ENCODE measurements at regions not wholly inside any gene's neighbourhood (a gene's known extent, or its start where the extent isn't known, plus 50 kb on each side); places are given as distances from the start of the nearest gene placed in this dataset.

GRCh38 chr3:162367429-162368260 lies 871.0 kb downstream of the OTOL1 start:
- DNase-seq (ENCODE audit: low spot score, unreplicated experiment): no peak
- Mint-ChIP-seq H3K4me3 (ENCODE audit: low read depth) (no peak overlapping the region), H3K36me3 (ENCODE audit: insufficient read depth) (no peaks in the 10 kb centered on the region), H3K4me1 (ENCODE audit: low read depth) (no peaks in the 10 kb centered on the region), H3K9me3 (ENCODE audit: low read depth) (no peaks in the 10 kb centered on the region), H3K27ac (no peak overlapping the region), H3K27me3 (no peaks in the 10 kb centered on the region)
- TF ChIP-seq, protein P1, sequence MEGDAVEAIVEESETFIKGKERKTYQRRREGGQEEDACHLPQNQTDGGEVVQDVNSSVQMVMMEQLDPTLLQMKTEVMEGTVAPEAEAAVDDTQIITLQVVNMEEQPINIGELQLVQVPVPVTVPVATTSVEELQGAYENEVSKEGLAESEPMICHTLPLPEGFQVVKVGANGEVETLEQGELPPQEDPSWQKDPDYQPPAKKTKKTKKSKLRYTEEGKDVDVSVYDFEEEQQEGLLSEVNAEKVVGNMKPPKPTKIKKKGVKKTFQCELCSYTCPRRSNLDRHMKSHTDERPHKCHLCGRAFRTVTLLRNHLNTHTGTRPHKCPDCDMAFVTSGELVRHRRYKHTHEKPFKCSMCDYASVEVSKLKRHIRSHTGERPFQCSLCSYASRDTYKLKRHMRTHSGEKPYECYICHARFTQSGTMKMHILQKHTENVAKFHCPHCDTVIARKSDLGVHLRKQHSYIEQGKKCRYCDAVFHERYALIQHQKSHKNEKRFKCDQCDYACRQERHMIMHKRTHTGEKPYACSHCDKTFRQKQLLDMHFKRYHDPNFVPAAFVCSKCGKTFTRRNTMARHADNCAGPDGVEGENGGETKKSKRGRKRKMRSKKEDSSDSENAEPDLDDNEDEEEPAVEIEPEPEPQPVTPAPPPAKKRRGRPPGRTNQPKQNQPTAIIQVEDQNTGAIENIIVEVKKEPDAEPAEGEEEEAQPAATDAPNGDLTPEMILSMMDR (IDR thresholded peaks at IDR 0.05; ENCODE audit: unreplicated experiment): no peak

- TF ChIP-seq, protein P1 (IDR thresholded peaks at IDR 0.05; ENCODE audit: unreplicated experiment): no peak
- H3K9me3 Mint-ChIP-seq (ENCODE audit: low read depth): peaks cover 7% of the 10 kb centered on the region
- no peak overlapping the region for H3K4me3 Mint-ChIP-seq (ENCODE audit: low read depth)
- H3K27ac Mint-ChIP-seq: no peak overlapping the region
- no peaks in the 10 kb centered on the region for H3K4me1 Mint-ChIP-seq (ENCODE audit: low read depth)
- DNase-seq (ENCODE audit: low spot score, unreplicated experiment): no peak
- H3K27me3 Mint-ChIP-seq: no peaks in the 10 kb centered on the region
- no peaks in the 10 kb centered on the region for H3K36me3 Mint-ChIP-seq (ENCODE audit: insufficient read depth)
Observed at GRCh38 chr3:162368417-162368816, 871.8 kb downstream of the OTOL1 start.

DNA sequence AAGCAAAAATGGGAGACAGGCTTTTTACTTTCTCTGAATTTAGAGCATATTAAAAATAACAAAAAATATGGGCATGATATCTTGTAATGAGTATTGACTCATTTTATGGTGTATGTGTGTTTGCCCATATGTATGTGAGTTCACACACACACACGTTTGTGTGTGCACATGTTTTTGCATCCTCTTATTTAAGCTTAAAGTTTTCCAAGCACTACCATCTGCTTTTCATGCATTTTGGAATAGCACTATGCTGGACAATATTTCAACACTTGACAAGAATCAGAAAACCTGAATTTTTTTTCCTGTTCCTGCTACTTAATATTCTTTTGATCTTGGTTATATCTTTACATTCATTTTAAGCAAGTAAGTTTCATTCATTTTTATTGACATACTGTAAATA lies 872.7 kb downstream of the OTOL1 start:
- no peak overlapping the region for H3K27ac Mint-ChIP-seq
- TF ChIP-seq, protein P1 (IDR thresholded peaks at IDR 0.05; ENCODE audit: unreplicated experiment): no peak
- no peaks in the 10 kb centered on the region for H3K36me3 Mint-ChIP-seq (ENCODE audit: insufficient read depth)
- H3K4me1 Mint-ChIP-seq (ENCODE audit: low read depth): no peaks in the 10 kb centered on the region
- H3K4me3 Mint-ChIP-seq (ENCODE audit: low read depth): no peak overlapping the region
- DNase-seq (ENCODE audit: low spot score, unreplicated experiment): no peak
- peaks cover 7% of the 10 kb centered on the region for H3K9me3 Mint-ChIP-seq (ENCODE audit: low read depth)
- no peaks in the 10 kb centered on the region for H3K27me3 Mint-ChIP-seq

DNA sequence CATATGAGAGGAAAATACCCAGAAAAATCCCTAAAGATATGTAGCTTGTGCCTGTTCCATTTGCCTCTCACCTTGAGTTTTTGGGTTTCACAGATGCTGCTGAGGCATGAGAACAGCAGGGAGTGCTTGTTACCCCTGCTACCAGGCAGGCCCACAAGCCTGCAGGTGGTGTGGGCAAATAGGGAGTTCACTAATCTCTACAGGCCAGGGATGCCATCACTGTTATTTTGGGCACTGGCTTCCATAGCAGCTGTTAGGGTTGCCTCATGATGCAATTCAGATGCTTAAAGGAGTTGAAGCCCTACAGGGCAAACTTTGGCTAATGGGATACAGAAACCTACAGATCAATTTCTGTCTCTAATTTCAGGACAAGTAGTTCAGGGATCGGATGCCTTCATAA lies 873.5 kb downstream of the OTOL1 start:
- H3K36me3 Mint-ChIP-seq (ENCODE audit: insufficient read depth): no peaks in the 10 kb centered on the region
- DNase-seq (ENCODE audit: low spot score, unreplicated experiment): no peak
- no peaks in the 10 kb centered on the region for H3K27me3 Mint-ChIP-seq
- H3K9me3 Mint-ChIP-seq (ENCODE audit: low read depth): peaks cover 7% of the 10 kb centered on the region
- H3K4me3 Mint-ChIP-seq (ENCODE audit: low read depth): no peak overlapping the region
- H3K4me1 Mint-ChIP-seq (ENCODE audit: low read depth): no peaks in the 10 kb centered on the region
- no peak overlapping the region for H3K27ac Mint-ChIP-seq
- TF ChIP-seq, protein P1 (IDR thresholded peaks at IDR 0.05; ENCODE audit: unreplicated experiment): no peak

DNA sequence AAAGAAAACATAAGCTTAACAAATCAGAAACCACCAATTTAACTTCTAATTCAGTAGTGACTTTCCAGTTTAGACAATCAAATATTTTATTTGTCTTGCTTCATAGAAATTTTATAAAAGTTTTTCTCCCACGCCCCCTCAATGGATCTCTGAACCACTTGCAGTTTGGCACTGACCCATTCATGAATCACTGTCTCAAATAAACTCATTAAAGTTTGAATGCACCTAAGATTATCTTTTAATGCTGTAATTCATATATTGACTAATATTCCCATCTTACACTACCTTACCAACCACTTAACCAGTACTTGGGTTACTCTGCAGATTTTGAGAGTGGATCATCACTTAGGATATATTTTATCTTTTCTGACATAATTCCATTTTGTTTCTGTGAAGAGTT lies 880.2 kb downstream of the OTOL1 start:
- no peak for DNase-seq (ENCODE audit: low spot score, unreplicated experiment)
- Mint-ChIP-seq H3K4me1 (ENCODE audit: low read depth) (no peaks in the 10 kb centered on the region), H3K9me3 (ENCODE audit: low read depth) (peaks cover 7% of the 10 kb centered on the region), H3K27me3 (no peaks in the 10 kb centered on the region), H3K27ac (no peak overlapping the region), H3K36me3 (ENCODE audit: insufficient read depth) (no peaks in the 10 kb centered on the region), H3K4me3 (ENCODE audit: low read depth) (no peak overlapping the region)
- TF ChIP-seq, protein P1 (IDR thresholded peaks at IDR 0.05; ENCODE audit: unreplicated experiment): no peak

All from progenitor cell of endocrine pancreas (in vitro differentiated cells).